Right atrium auricular region (tissue), 2 donors: ENCODE measurements at regions not wholly inside any gene's neighbourhood (a gene's known extent, or its start where the extent isn't known, plus 50 kb on each side); places are given as distances from the start of the nearest gene placed in this dataset.
"Not testable (repeated sequence)": the region's sequence is repeated elsewhere in the genome, so short reads cannot be mapped to it uniquely, and the experiment has no call there.

Source experiments
- DNase-seq: peaks from one replicate; pipeline ENCODE4 v3.0.0-alpha.2; 2019; ENCODE audit warnings: low spot score
- H3K27ac ChIP-seq, 2 donors: fragments of 200-600 bp; sonication (generic); 1 replicate in 1 of 2; 2 replicates in 1 of 2; pipeline ENCODE4 v1.5.1; 2016 to 2019
- H3K27me3 ChIP-seq, 2 donors: fragments of 200-600 bp; sonication (generic); one replicate each; pipeline versions ENCODE4 v1.5.1 to v1.6.0; 2017 to 2019
- H3K36me3 ChIP-seq: fragments of 200-600 bp; sonication (generic); one replicate; pipeline ENCODE4 v1.5.1; 2016
- H3K4me1 ChIP-seq, 2 donors: fragments of 200-600 bp; sonication (generic); one replicate each; pipeline versions ENCODE4 v1.5.1 to v1.6.0; 2017 to 2019
- H3K4me3 ChIP-seq, 2 donors: fragments of 200-600 bp; sonication (generic); 1 replicate in 1 of 2; 2 replicates in 1 of 2; pipeline ENCODE4 v1.5.1; 2017 to 2019; ENCODE audit warnings: mild to moderate bottlenecking in 1 of 2, moderate library complexity in 1 of 2
- H3K9me3 ChIP-seq, 2 donors: fragments of 200-600 bp; sonication (generic); one replicate each; pipeline ENCODE4 v1.5.1; 2019
- TF ChIP-seq, protein P1 (sequence below), 2 donors: fragments of 200-600 bp; sonication (generic); IDR thresholded peaks; one replicate each; pipeline ENCODE4 v1.5.1; 2019; ENCODE audit warnings: antibody characterized with exemption in 2 of 2

DNA sequence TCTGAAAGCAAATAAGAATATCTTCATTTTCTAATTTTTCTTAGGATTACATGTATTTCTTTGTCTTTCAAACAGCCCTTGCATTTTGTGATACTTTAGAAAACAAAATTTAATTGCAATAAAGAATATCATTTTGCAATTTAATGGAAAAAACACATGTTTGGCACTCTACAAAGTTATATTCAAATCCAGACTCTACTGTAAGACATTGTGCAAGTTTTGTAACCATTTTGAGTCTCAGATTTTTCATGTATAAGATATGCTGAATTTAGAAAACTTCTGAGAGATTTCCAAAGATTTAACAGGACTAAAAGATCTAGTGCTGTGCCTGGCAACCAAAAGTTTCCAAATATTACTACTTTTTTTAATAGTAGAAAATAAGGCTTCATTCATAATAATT, 187.1 kb upstream of the AGTR1 start:
- Histone ChIP-seq H3K27ac (no peak overlapping the region), H3K36me3 (no peaks in the 10 kb centered on the region), H3K27me3 (no peaks in the 10 kb centered on the region), H3K4me1 (no peaks in the 10 kb centered on the region), H3K4me3 (no peak overlapping the region), H3K9me3 (no peaks in the 10 kb centered on the region)
- DNase-seq: no peak
- TF ChIP-seq, protein P1, sequence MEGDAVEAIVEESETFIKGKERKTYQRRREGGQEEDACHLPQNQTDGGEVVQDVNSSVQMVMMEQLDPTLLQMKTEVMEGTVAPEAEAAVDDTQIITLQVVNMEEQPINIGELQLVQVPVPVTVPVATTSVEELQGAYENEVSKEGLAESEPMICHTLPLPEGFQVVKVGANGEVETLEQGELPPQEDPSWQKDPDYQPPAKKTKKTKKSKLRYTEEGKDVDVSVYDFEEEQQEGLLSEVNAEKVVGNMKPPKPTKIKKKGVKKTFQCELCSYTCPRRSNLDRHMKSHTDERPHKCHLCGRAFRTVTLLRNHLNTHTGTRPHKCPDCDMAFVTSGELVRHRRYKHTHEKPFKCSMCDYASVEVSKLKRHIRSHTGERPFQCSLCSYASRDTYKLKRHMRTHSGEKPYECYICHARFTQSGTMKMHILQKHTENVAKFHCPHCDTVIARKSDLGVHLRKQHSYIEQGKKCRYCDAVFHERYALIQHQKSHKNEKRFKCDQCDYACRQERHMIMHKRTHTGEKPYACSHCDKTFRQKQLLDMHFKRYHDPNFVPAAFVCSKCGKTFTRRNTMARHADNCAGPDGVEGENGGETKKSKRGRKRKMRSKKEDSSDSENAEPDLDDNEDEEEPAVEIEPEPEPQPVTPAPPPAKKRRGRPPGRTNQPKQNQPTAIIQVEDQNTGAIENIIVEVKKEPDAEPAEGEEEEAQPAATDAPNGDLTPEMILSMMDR (IDR thresholded peaks at IDR 0.05): no peak

DNA sequence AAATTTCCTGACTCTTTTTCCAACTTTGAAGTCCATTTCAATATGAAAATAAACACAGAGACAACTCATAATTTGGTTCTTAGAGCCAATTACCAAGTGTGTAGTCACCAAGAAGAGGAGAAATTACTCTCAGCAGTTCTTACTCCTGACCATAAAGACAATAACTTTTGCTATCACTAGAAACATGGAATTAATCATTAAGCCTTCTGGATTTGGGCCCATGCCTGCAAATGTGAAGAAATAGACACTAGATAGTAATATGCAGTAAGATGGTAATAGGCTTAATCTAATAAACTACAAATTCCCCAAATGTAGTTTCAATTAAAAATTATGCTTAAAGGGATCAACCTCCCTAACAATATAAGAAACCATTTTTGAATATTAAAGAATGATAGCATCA, 185.1 kb upstream of the AGTR1 start:
- Histone ChIP-seq H3K36me3 (no peaks in the 10 kb centered on the region), H3K27me3 (no peaks in the 10 kb centered on the region), H3K4me3 (no peak overlapping the region), H3K4me1 (no peaks in the 10 kb centered on the region), H3K9me3 (no peaks in the 10 kb centered on the region), H3K27ac (no peak overlapping the region)
- TF ChIP-seq, protein P1 (IDR thresholded peaks at IDR 0.05): no peak
- no peak for DNase-seq

DNA sequence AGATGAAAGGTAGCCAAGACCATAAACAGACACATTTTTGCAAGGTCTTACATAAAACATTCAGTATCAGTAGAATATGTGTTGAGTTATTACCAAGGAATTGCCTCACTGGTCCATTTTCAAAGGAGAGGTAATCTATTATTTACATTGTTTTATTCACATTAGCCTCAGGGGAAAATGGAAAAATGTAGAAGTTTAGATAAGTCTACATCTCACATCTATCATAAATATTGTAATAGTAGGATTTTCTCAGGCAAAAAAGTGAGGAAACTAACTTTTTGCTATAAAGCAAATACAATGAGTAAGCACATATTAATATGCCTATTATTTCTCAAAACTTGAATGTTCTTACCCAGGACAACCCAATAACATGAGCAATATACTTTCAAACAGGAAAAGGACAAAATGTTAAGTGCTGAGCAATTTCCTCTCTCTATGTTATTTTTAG, 184.6 kb upstream of the AGTR1 start:
- TF ChIP-seq, protein P1 (IDR thresholded peaks at IDR 0.05): no peak
- Histone ChIP-seq H3K4me1 (no peaks in the 10 kb centered on the region), H3K27ac (no peak overlapping the region), H3K36me3 (no peaks in the 10 kb centered on the region), H3K9me3 (no peaks in the 10 kb centered on the region), H3K27me3 (no peaks in the 10 kb centered on the region), H3K4me3 (no peak overlapping the region)
- no peak for DNase-seq

DNA sequence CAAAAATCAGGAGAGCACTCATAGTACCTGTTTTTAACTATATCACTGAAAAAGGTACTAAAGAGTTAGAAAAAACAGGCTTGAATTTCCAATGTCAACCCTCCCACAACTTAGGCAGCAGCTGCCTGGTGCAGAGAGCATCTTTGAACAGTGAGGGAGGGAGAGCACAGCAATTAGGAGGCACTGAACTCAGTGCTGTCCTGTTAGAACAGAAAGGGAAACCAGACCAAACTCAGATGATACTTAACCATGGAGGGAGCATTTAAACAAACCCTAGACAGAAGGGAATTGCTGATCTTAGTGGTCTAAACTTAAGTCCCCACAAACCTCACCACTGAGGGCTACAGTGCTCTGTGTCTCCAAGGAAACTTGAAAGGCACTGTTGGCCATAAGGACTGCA, 179.2 kb upstream of the AGTR1 start:
- H3K4me1 ChIP-seq: no peaks in the 10 kb centered on the region
- no peaks in the 10 kb centered on the region for H3K36me3 ChIP-seq
- no peak overlapping the region for H3K27ac ChIP-seq
- peaks cover 0 to 3% of the 10 kb centered on the region in 2 donors for H3K9me3 ChIP-seq
- no peaks in the 10 kb centered on the region for H3K27me3 ChIP-seq
- H3K4me3 ChIP-seq: no peak overlapping the region
- TF ChIP-seq, protein P1 (IDR thresholded peaks at IDR 0.05): no peak
- no peak for DNase-seq

DNA sequence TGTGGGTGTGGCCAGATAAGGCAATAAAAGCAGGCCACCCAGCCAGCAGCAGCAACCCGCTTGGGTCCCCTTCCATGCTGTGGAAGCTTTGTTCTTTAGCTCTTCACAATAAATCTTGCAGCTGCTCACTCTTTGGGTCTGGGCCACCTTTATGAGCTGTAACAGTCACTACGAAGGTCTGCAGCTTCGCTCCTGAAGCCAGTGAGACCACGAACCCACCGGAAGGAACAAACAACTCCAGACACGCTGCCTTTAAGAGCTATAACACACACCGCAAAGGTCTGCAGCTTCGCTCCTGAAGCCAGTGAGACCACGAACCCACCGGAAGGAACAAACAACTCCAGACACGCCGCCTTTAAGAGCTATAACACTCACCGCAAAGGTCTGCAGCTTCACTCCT, 172.1 kb upstream of the AGTR1 start:
- DNase-seq, H3K4me3 ChIP-seq, H3K4me1 ChIP-seq, H3K27me3 ChIP-seq, H3K36me3 ChIP-seq, H3K27ac ChIP-seq: not testable (repeated sequence)
- peaks cover 0 to 11% of the 10 kb centered on the region in 2 donors for H3K9me3 ChIP-seq

DNA sequence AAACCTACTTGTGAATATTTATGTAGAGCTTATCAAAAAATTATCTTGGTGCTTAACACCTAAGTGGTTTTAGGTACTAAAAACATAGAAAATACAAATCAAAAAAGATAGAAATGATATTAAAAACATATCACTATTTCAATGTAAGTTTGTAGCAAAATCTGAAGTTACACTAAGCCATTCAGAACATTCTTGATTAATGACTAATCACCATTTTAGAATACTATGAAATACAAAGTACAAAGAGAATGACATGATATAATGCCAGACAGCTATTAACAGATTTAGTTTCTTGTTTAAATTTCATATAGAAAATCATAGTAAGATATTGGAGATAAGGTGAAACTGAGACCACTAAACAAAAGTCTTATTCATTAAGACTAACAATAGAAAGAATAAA, 169.7 kb upstream of the AGTR1 start:
- no peak for DNase-seq
- H3K27me3 ChIP-seq: no peaks in the 10 kb centered on the region

More for the DNA sequence above, 169.7 kb upstream of the AGTR1 start:
- TF ChIP-seq, protein P1 (IDR thresholded peaks at IDR 0.05): no peak
- no peaks in the 10 kb centered on the region for H3K36me3 ChIP-seq
- H3K4me1 ChIP-seq: no peaks in the 10 kb centered on the region
- H3K9me3 ChIP-seq: peaks cover 0 to 8% of the 10 kb centered on the region in 2 donors
- H3K27ac ChIP-seq: no peak overlapping the region
- H3K4me3 ChIP-seq: no peak overlapping the region
